T-helper 1 cell treated with Interleukin-12 subunit alpha and Interleukin-12 subunit beta and Interleukin-4 antibody, amounts not matched to agents 30 ng/mL and 1 ng/mL, for 36 hours (primary cell): ENCODE measurements at regions not wholly inside any gene's neighbourhood (a gene's known extent, or its start where the extent isn't known, plus 50 kb on each side); places are given as distances from the start of the nearest gene placed in this dataset.

ENCODE experiments used
- intact Hi-C: fragments of 100-400 bp; cut with micrococcal nuclease; formaldehyde crosslinking; loops from one replicate; pipeline ENCODE4 v1.15.1; 2024

DNA sequence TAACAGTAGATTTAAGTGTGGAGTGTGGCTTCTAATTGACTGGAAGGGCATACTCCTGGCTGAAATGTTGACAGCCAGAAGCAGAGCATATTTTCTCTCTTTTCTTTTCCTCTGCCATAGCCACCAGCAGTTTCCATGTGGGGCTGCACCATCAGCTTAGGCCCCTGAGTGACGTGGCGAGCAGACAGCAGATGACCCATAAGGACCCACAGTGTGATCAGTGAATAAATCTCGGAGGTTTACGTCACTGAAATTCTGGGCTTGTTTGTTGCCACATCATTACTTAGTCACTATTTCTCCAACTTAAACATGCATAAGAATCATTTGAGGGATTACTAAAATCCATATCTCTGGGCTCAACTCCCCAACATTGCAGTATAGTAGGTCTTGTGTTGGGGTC, 549.7 kb upstream of the TMEM132C start:
- intact Hi-C loops = no loop called here

GRCh38 chr12:127720334-127720733, 546.6 kb upstream of the TMEM132C start:
- intact Hi-C loops = no loop called here

DNA sequence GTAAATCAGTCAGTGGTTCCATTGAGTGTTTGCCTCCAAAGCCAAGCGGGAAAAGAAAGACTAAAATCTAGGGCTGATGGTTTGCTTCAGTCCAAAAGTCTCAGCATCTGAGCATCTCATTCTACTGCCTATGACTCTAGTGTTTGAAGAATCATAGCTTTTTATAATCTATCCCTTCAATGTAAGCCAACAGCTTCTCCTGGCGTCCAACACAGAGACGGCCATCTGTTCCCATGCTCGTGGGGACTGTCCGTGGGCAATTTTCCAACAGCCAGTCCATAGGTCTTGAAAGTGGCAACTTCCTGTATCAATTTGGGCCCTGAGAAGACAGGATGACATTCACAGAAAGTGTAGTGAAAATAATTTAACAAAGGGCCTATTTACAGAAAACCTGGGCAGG, 544.4 kb upstream of the TMEM132C start:
- intact Hi-C loops = no loop called here

GRCh38 chr12:127723251-127723650, 543.7 kb upstream of the TMEM132C start:
- intact Hi-C loops = no loop called here

DNA sequence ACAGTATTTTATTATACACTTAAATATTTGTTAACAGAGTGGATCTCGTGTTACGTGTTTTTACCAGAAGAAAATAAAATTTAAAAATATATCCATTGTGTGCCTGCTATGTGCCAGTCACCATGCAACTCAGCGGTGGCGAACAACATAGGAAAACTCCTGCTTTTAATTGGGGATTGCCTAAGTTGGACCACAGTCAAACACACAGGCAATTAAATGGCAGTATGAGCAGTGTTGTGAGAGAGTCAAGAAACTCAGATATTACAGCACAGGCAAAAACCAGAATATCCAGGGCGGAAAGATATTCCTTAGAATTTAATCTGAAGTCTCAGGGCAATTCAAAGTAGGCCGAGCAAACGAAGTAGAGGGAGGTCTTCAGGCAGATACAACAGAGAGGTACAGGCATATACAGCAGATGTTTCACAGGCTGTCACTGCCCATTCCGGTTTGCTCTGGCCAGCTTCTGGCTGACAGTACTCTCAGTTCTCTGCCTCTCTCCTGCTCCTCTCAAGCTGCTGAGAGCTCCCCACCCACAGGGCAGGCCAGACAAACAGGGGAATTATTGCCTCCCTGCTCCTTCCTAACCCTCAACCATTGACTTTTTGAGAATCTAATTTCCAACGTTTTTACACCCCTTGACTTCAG, 540.2 kb upstream of the TMEM132C start:
- intact Hi-C loops = no loop called here

DNA sequence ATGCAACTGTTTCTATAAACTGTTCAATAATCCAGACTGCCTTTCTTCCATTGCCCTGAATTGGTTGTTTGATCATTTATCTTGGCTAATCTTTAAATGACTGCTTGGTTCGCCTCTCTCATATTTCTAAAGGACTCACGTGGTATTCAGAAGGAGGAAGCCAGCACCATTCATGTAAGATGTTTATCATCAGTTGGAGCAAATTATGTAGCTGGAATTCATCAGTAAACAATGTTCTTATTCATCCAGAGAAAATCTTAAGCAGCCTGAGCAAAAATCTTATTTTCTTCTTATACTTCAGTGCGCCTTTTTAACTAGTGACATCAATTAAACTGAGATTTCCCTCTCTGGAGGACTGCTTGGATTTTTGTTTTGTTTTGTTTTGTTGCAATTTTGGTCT, 538.7 kb upstream of the TMEM132C start:
- intact Hi-C loops = no loop called here

DNA sequence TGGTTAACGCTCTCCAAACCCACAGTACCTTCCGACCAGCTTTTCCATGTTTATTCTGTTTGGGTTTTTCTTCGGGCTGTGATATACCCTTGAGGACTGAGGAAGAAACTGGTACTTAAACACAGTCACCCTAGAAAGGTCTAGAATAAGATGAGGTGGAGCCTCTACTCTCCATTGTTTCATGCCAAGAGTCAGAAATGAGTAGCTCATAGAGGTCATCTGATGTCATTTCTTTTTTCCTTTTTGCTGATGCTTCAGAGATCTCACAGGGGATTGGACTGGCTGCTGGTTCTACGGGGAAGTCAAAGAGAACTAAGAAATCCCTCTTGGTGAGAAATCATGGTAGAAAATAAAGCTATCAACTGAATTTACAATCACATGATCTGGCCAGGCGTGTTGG, 538.2 kb upstream of the TMEM132C start:
- intact Hi-C loops = no loop called here

GRCh38 chr12:127729381-127729780, 537.6 kb upstream of the TMEM132C start:
- intact Hi-C loops = no loop called here

DNA sequence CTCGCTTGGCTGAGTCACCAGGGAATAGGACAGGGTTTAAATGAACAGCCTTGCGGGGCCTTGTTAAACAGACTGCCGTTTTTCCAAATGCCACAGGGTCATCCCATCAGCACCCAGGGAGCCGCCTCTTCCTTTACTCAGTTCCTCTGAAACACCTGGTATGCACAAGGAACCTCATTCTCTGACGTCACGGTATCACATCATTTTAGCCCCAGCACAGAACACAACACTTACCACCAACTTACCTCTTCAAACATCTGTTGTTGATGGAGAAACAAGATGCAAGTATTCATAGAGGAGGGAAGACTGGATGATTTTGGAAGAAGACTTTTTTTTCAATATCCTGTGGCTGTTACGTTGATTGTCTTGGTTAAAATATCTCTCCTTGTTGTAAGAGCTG, 535.3 kb upstream of the TMEM132C start:
- intact Hi-C loops = no loop called here

DNA sequence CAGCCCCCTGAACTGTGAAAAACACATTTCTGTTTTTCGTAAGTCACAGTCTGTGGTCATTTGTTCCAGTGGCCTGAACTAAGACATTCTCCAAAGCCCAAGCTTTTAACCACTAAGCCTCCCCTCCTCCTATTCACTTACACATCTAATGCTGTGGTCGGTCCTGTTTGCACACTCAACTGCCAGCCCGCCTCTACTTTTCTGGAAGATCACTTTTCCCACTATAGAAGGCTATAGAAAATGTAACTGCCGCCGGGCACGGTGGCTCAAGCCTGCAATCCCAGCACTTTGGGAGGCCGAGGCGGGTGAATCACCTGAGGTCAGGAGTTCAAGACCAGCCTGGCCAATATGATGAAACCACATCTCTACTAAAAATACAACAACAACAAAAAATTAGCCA, 524.7 kb upstream of the TMEM132C start:
- intact Hi-C loops = no loop called here

GRCh38 chr12:127745469-127746212, 521.3 kb upstream of the TMEM132C start:
- intact Hi-C loops = no loop called here

DNA sequence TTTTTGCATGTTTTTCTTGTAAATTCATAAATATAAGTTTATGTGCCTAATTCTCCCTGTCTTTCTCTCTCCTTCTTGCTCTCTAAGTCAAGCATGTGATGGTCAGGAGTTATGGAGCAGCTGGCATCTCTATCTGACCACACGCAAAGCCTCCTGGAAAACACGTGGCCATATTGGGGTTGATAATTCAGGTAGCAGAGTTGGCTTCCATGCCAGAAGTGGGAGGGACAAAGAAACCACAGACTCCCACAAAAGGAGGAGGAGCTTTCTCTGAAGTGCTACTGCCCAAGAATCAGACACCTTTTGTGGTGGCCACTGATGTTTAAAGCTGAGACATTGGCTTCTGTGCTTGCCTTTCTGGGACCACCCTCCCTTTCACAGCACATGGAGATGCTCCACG, 517.6 kb upstream of the TMEM132C start:
- intact Hi-C loops = no loop called here

DNA sequence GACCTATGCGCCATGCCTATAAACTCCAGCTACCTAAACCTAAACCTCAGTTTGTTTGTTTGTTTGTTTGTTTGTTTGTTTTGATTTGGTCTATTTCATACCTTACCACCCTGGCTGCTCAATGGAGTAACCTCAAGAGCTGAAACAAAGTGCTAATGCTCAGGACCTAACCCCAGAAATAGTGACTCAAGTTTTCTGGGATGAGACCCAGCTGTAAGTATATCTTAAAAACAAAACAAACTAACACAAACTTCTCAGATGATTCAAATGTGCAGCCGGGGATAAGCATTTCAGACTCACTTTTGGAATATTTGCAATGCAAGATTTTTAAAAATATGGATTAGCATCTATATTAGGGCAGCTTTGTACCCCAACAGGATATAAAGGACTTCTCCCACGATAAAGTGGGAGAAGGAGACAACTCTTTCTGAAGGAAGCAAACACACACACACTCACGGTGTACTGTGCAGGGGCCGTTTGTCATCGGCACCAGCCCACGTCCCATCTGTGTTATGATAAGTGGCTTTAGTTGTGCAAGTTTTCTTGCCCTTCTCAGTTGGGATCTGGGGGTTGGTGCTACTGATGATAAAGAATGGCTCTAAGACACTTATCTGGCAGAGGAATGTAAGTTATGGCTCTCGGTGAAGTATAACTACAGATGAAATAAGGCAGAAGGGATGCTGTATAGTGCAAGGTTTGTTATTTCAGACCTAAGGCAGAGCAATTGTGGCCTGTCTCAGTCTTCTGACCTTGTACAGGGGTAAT, 516.7 kb upstream of the TMEM132C start:
- intact Hi-C loops = no loop called here

DNA sequence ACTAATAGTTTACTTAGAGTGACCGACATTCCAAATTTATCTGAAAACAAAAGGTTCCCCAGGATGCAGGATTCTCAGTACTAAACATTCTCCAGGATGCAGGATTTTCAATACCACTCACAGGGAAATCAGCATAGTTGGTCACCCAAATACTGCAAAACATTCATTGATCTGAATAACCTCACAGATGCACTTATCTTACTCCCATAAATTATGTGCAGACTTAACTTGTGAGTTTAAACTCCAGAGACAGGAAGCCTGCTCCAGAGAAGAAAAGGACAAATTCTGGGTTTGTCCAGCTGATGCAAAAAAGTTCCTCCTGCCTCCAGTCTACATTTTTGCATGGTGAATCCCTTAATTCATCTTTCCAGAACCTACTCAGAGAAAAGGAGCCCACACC, 514.2 kb upstream of the TMEM132C start:
- intact Hi-C loops = no loop called here

- intact Hi-C loops = no loop called here
These were observed 506.6 kb upstream of the TMEM132C start for GRCh38 chr12:127760357-127760756.

GRCh38 chr12:127760996-127761395, 506.0 kb upstream of the TMEM132C start:
- intact Hi-C loops = no loop called here

GRCh38 chr12:127761880-127762279, 505.1 kb upstream of the TMEM132C start:
- intact Hi-C loops = no loop called here

GRCh38 chr12:127767656-127768055, 499.3 kb upstream of the TMEM132C start:
- intact Hi-C loops = no loop called here

DNA sequence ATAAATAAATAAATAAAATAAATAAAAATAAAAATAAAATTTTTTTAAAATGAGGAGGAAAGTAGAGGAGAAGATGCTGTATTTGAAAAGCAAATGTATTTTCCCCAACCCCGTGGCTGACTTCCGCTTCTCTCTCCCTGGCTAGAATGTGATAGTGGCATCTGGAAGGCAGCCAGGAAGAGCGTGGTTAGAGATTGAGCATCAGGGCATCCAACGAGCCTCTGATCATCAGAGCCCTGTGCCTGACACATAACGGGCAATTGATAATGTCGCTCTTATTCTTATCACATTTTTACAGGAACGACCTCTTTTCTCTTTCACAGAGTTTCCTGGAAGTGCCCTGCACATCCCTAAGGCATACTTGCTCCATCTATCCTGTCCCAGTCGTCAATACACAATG, 496.9 kb upstream of the TMEM132C start:
- intact Hi-C loops = no loop called here

- intact Hi-C loops = no loop called here
These were observed 495.4 kb upstream of the TMEM132C start for GRCh38 chr12:127771546-127771945.

DNA sequence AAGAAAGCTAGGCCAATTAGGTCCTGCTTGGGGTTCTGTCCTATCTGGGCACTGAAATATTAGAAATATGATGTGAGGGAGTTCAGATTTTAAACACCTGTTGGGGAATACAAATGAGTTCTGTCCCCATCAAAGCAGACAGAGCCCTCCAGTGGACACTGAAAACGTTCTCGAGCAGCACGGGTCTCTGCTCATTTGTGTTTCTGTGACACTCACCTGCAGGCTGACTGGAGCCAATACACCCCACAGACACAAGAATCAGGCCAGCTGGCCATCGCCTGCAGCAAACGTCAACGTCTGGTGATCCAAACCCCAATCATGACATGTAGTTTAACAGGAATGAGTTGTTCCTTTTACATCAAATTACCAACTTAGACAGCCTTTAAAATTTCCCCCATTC, 493.4 kb upstream of the TMEM132C start:
- intact Hi-C loops = no loop called here

DNA sequence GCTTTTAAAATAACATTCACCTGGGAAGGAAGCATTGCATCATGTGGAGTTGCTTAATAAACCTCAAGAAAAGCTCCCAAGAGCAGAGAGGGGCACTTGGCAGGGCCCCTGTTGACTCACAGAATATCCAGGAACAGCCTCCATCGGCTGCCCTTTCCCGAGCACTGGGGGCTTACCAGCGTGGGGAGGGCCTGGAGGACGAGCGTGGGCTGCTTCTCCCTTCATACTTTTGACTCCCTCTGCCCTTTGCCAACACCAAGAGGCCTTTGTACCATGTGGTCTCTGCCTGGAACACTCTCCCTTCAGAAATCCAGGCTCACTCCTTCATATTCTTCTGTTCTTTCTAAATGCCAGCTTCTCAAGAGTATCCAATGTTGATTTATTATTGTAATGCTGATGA, 492.1 kb upstream of the TMEM132C start:
- intact Hi-C loops = no loop called here
